IMR-90 (cell line): ENCODE measurements at regions not wholly inside any gene's neighbourhood (a gene's known extent, or its start where the extent isn't known, plus 50 kb on each side); places are given as distances from the start of the nearest gene placed in this dataset.

Source experiments
- FOS ChIP-seq: fragments of 150-350 bp; IDR thresholded peaks from 2 replicates; pipeline ENCODE4 v1.6.1; 2016; ENCODE audit warnings: low read depth, low read length
- POLR2A ChIP-seq: IDR thresholded peaks from 2 replicates; pipeline ENCODE4 v1.6.1; 2012; ENCODE audit warnings: mild to moderate bottlenecking, low read depth, low read length
- TF ChIP-seq, protein P1 (sequence below): conservative IDR thresholded peaks from 2 replicates; pipeline ENCODE4 v1.5.1; 2012; ENCODE audit warnings: mild to moderate bottlenecking, low read depth, low read length, improper control_type of control experiment

- TF ChIP-seq FOS (no peak), POLR2A (no peak)
- TF ChIP-seq, protein P1, sequence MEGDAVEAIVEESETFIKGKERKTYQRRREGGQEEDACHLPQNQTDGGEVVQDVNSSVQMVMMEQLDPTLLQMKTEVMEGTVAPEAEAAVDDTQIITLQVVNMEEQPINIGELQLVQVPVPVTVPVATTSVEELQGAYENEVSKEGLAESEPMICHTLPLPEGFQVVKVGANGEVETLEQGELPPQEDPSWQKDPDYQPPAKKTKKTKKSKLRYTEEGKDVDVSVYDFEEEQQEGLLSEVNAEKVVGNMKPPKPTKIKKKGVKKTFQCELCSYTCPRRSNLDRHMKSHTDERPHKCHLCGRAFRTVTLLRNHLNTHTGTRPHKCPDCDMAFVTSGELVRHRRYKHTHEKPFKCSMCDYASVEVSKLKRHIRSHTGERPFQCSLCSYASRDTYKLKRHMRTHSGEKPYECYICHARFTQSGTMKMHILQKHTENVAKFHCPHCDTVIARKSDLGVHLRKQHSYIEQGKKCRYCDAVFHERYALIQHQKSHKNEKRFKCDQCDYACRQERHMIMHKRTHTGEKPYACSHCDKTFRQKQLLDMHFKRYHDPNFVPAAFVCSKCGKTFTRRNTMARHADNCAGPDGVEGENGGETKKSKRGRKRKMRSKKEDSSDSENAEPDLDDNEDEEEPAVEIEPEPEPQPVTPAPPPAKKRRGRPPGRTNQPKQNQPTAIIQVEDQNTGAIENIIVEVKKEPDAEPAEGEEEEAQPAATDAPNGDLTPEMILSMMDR: no peak
These were observed 298.4 kb downstream of the MAP2K6 start for GRCh38 chr17:69712801-69713311.
